Glutamatergic neuron (in vitro differentiated cells): ENCODE measurements at regions not wholly inside any gene's neighbourhood (a gene's known extent, or its start where the extent isn't known, plus 50 kb on each side); places are given as distances from the start of the nearest gene placed in this dataset.

Experiments
- DNase-seq: peaks from one replicate; pipeline ENCODE4 v3.0.0; 2022
- H3K27ac Mint-ChIP-seq: one replicate; pipeline ENCODE4 v1.8.0; 2020; ENCODE audit warnings: mild to moderate bottlenecking, mixed read lengths, inconsistent platforms; ENCODE audit not compliant: unreplicated experiment
- H3K27me3 Mint-ChIP-seq: one replicate; pipeline ENCODE4 v1.8.0; 2020; ENCODE audit warnings: mild to moderate bottlenecking, moderate library complexity, mixed read lengths, inconsistent platforms; ENCODE audit not compliant: unreplicated experiment
- H3K36me3 Mint-ChIP-seq: one replicate; pipeline ENCODE4 v1.8.0; 2020; ENCODE audit warnings: mild to moderate bottlenecking, mixed read lengths, inconsistent platforms; ENCODE audit not compliant: unreplicated experiment
- H3K4me1 Mint-ChIP-seq: one replicate; pipeline ENCODE4 v1.8.0; 2020; ENCODE audit warnings: mild to moderate bottlenecking, low read depth, mixed read lengths, inconsistent platforms; ENCODE audit not compliant: unreplicated experiment
- H3K4me3 Mint-ChIP-seq: one replicate; pipeline ENCODE4 v1.8.0; 2020; ENCODE audit warnings: mild to moderate bottlenecking, mixed read lengths, inconsistent platforms; ENCODE audit not compliant: unreplicated experiment
- H3K9me3 Mint-ChIP-seq: one replicate; pipeline ENCODE4 v1.8.0; 2020; ENCODE audit warnings: mild to moderate bottlenecking, moderate library complexity, mixed read lengths, inconsistent platforms; ENCODE audit not compliant: unreplicated experiment
- CTCF ChIP-seq: fragments of 200-600 bp; sonication (generic); IDR thresholded peaks from one replicate; pipeline ENCODE4 v1.5.0; 2021; ENCODE audit not compliant: partially characterized antibody, unreplicated experiment

- H3K9me3 Mint-ChIP-seq = no peaks in the 10 kb centered on the region
- H3K27ac Mint-ChIP-seq = no peak overlapping the region
- H3K36me3 Mint-ChIP-seq = no peaks in the 10 kb centered on the region
- no peak overlapping the region for H3K4me3 Mint-ChIP-seq
- no peaks in the 10 kb centered on the region for H3K4me1 Mint-ChIP-seq
- H3K27me3 Mint-ChIP-seq = no peaks in the 10 kb centered on the region
- no peak for DNase-seq
- TF ChIP-seq CTCF = no peak
Observed at GRCh38 chr11:42800041-42800440, 511.8 kb upstream of the API5 start.

GRCh38 chr11:42802201-42802899, 509.4 kb upstream of the API5 start:
- no peaks in the 10 kb centered on the region for H3K9me3 Mint-ChIP-seq
- TF ChIP-seq CTCF = no peak
- no peaks in the 10 kb centered on the region for H3K36me3 Mint-ChIP-seq
- no peak overlapping the region for H3K4me3 Mint-ChIP-seq
- no peak overlapping the region for H3K27ac Mint-ChIP-seq
- no peaks in the 10 kb centered on the region for H3K4me1 Mint-ChIP-seq
- DNase-seq = no peak
- peaks cover 2% of the 10 kb centered on the region for H3K27me3 Mint-ChIP-seq

GRCh38 chr11:42806191-42806590, 505.6 kb upstream of the API5 start:
- no peaks in the 10 kb centered on the region for H3K36me3 Mint-ChIP-seq
- H3K4me3 Mint-ChIP-seq = no peak overlapping the region
- H3K4me1 Mint-ChIP-seq = no peaks in the 10 kb centered on the region
- no peaks in the 10 kb centered on the region for H3K9me3 Mint-ChIP-seq
- peaks cover 2% of the 10 kb centered on the region for H3K27me3 Mint-ChIP-seq
- no peak for TF ChIP-seq CTCF
- H3K27ac Mint-ChIP-seq = no peak overlapping the region
- DNase-seq = no peak

- Mint-ChIP-seq H3K36me3 (no peaks in the 10 kb centered on the region), H3K27ac (no peak overlapping the region), H3K27me3 (no peaks in the 10 kb centered on the region), H3K9me3 (no peaks in the 10 kb centered on the region), H3K4me1 (no peaks in the 10 kb centered on the region), H3K4me3 (no peak overlapping the region)
- no peak for TF ChIP-seq CTCF
- DNase-seq = no peak
Observed at GRCh38 chr11:42812361-42812760, 499.4 kb upstream of the API5 start.

GRCh38 chr11:42812960-42813359, 498.8 kb upstream of the API5 start:
- H3K9me3 Mint-ChIP-seq = no peaks in the 10 kb centered on the region
- no peak for DNase-seq
- H3K4me3 Mint-ChIP-seq = no peak overlapping the region

More at GRCh38 chr11:42812960-42813359, 498.8 kb upstream of the API5 start:
- no peaks in the 10 kb centered on the region for H3K4me1 Mint-ChIP-seq
- H3K27ac Mint-ChIP-seq = no peak overlapping the region
- H3K36me3 Mint-ChIP-seq = no peaks in the 10 kb centered on the region
- no peaks in the 10 kb centered on the region for H3K27me3 Mint-ChIP-seq
- TF ChIP-seq CTCF = no peak
